Muscle of leg (tissue), 3 donors: ENCODE measurements at regions not wholly inside any gene's neighbourhood (a gene's known extent, or its start where the extent isn't known, plus 50 kb on each side); places are given as distances from the start of the nearest gene placed in this dataset.
"Not testable (repeated sequence)": the region's sequence is repeated elsewhere in the genome, so short reads cannot be mapped to it uniquely, and the experiment has no call there.

Experiments used
- DNase-seq: peaks from one replicate; pipeline ENCODE4 v3.0.0; 2013
- H3K27ac ChIP-seq: one replicate; pipeline ENCODE4 v1.5.1; 2013; ENCODE audit warnings: mild to moderate bottlenecking, low read length, control low read depth
- H3K27me3 ChIP-seq: one replicate; pipeline ENCODE4 v1.6.1; 2013; ENCODE audit warnings: low read length; ENCODE audit not compliant: control insufficient read depth, insufficient read depth
- H3K36me3 ChIP-seq: one replicate; pipeline ENCODE4 v1.6.1; 2013; ENCODE audit warnings: low read length; ENCODE audit not compliant: control insufficient read depth, insufficient read depth
- H3K4me1 ChIP-seq: one replicate; pipeline ENCODE4 v1.6.1; 2013; ENCODE audit warnings: low read length; ENCODE audit not compliant: control insufficient read depth, insufficient read depth
- H3K4me3 ChIP-seq: one replicate; pipeline ENCODE4 v1.5.1; 2013; ENCODE audit warnings: low read length, control low read depth
- H3K9me3 ChIP-seq: replicated peaks from 2 replicates; pipeline ENCODE4 v1.6.1; 2013; ENCODE audit warnings: low read depth, low read length; ENCODE audit not compliant: control insufficient read depth
- WGBS: methylation state at CpG from one replicate; pipeline ENCODE4 v1.1.5; 2013; ENCODE audit warnings: missing lambda C conversion rate; ENCODE audit not compliant: insufficient coverage; 5-methylcytosine and 5-hydroxymethylcytosine counted together

DNA sequence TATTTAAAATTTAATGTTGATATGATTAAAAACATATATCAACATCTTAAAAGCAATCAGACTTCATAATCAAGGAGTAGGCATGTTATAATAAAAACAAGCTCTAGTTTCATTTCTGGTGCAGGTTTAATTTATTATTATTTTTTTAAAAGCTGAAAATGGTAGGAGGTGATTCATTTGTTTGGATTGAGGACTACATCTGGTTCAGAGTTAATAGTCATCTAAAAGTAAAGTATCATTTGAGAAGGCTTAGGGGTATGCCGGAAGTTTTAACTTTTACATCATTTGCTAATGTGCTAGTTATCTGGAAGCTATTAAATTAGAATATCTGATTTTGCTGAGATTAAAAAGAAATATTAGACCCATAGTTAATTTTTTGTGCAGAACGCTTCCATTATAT is 169.5 kb upstream of the LAMA2 start:
- DNase-seq: no peak
- no CpG with 5 or more reads among the region's 2 CpGs for WGBS
- no peaks in the 10 kb centered on the region for H3K36me3 ChIP-seq

DNA sequence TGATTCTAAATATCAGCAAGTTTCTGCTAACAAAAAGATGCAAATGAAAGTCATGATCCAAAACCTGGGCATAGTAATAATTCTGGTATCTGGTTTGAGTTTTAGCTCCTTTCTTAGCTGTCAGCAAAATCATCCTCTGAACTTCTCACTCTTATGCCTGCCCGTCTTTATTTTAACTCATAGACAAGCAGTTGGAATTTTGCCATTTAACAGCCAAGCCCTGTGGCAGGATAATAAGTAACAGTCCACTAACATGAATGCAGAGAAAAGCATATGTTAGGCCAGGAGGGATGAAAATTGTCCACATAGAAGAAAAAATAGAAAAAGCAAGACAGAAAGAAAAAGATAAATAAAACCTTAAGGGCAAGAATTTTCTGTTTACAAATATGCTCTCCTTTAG is 170.0 kb upstream of the LAMA2 start:
- H3K4me1 ChIP-seq: no peaks in the 10 kb centered on the region
- no CpG with 5 or more reads among the region's 1 CpG for WGBS
- H3K36me3 ChIP-seq: no peaks in the 10 kb centered on the region
- H3K4me3 ChIP-seq: no peak overlapping the region
- no peak overlapping the region for H3K27ac ChIP-seq
- H3K9me3 ChIP-seq: no peaks in the 10 kb centered on the region
- H3K27me3 ChIP-seq: no peaks in the 10 kb centered on the region
- no peak for DNase-seq

More for the DNA sequence above, 169.5 kb upstream of the LAMA2 start:
- no peaks in the 10 kb centered on the region for H3K4me1 ChIP-seq
- no peaks in the 10 kb centered on the region for H3K9me3 ChIP-seq
- H3K27ac ChIP-seq: no peak overlapping the region
- no peaks in the 10 kb centered on the region for H3K27me3 ChIP-seq
- H3K4me3 ChIP-seq: no peak overlapping the region

DNA sequence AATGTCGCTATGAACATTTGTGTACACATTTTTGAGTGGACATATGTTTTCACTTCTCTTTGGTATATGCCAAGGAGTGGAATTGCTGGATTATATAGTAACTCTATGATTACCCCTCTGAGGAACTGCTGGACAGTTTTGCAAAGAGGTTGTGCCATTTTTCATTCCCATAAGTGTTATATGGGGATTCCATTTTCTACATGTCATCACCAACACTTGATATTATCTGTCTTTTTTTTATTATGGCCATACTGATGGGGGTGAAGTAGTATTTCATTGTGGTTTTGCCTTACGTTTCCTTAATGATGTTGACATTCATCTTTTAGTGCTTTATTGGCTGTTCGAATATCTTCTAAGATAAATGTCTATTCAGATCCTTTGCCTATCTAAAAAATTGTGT is 171.8 kb upstream of the LAMA2 start:
- H3K27ac ChIP-seq: no peak overlapping the region
- no peak for DNase-seq
- no peaks in the 10 kb centered on the region for H3K4me1 ChIP-seq
- no CpG with 5 or more reads among the region's 3 CpGs for WGBS
- no peaks in the 10 kb centered on the region for H3K36me3 ChIP-seq
- H3K27me3 ChIP-seq: no peaks in the 10 kb centered on the region
- H3K9me3 ChIP-seq: no peaks in the 10 kb centered on the region
- H3K4me3 ChIP-seq: no peak overlapping the region

DNA sequence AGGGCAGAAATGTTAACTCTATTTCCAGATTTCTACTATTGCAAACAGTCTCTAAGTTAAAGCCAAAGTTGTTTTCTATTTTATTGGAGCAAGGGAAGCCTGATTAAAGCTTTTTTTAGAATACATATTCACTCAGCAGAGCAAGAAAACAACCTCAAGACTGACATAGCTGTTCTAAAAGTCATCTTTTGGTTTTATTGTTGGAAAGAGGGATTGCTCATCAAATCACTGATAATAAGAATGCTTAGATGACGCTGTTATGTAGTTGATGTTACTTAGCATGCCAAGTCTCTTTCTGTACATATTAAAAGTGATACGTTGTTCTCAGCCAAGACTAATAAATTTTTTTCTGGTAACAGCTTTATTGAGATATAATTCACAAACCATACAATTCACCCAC is 172.6 kb upstream of the LAMA2 start:
- WGBS: no CpG with 5 or more reads among the region's 2 CpGs
- no peak overlapping the region for H3K4me3 ChIP-seq
- DNase-seq: no peak
- no peaks in the 10 kb centered on the region for H3K27me3 ChIP-seq
- no peaks in the 10 kb centered on the region for H3K4me1 ChIP-seq
- H3K9me3 ChIP-seq: no peaks in the 10 kb centered on the region
- H3K36me3 ChIP-seq: no peaks in the 10 kb centered on the region
- H3K27ac ChIP-seq: no peak overlapping the region

DNA sequence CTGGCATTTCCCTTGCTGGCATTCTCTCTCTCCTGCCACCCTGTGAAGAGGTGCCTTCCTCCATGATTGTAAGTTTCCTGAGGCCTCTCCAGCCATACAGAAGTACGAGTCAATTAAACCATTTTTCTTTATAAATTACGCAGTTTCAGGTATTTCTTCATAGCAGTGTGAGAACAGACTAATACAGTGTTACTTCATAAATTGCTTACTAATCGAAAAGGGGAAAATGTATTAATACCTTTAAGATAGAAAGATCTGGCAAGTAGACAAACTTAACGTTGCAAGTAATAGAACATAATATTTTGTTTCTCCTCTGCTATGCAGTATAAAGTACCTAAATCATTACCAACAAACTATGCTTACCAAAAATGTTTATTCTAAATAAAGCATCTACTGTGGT is 178.3 kb upstream of the LAMA2 start:
- Histone ChIP-seq H3K4me3 (no peak overlapping the region), H3K4me1 (no peaks in the 10 kb centered on the region), H3K27me3 (no peaks in the 10 kb centered on the region), H3K9me3 (no peaks in the 10 kb centered on the region), H3K36me3 (no peaks in the 10 kb centered on the region), H3K27ac (no peak overlapping the region)
- no CpG with 5 or more reads among the region's 4 CpGs for WGBS
- DNase-seq: no peak

DNA sequence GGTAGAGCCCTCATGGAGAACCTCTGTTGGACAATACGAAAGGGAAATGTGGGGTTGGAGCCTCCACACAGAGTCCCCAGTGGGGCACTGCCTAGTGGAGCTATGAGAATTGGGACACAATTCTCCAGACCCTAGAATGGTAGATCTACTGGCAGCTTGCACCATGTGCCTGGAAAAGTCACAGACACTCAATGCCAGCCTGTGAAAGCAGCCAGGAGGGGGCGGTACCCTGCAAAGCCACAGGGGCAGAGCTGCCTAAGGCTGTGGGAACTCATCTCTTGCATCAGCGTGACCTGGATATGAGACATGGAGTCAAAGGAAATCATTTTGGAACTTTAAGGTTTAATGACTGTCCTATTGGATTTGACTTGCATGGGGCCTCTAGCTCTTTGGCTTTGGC is 179.1 kb upstream of the LAMA2 start:
- WGBS: 83% methylated on average over 2 of the region's 3 CpGs
- not testable (repeated sequence) for H3K27me3 ChIP-seq, H3K36me3 ChIP-seq

DNA sequence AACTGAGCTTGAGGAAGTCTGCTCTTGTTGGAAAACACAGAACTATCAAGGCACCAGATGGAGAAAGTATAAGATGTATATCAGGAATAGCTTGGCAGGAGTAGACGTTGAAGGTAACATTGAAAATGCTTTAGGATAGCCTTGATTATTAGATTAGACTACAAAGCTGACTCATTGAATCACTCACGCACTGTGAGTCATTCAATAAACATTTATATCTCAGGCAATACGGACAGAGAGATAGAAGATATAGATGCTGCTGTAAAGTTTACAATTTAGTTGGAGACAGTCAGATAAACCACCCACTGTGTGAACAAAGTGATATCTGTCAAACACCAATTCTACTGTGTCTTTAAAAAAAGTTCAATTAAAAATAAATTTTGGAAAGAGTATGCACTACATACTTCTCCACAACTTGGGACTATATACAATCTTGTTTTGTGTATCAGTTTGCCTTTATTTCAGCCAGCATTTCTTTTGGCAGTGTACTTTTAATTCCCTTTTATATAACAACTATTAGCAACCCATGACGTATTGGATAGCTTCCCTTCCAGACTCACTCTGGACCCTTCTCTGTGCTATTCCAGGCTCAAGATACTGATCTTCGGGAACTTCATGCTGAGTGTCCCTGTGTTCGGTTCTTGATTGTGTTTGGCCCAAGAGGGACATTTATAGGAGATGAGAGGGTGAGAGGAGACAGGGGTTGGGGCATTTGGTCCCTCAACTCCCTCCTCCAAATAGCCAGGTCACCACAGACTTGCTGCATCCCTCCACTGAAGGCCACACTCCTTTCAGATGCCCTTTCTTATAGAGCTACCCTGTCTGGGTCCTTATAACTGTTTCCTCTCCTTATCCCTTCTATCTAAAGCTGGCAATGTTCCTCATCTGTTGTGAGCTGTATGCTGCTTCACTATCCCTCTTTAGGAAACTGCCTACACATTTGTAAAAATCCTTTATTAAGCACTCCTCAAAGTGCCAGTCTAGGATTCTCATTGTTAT is 176.6 kb upstream of the PTPRK start:
- WGBS: no CpG with 5 or more reads among the region's 6 CpGs
- no peak overlapping the region for H3K27ac ChIP-seq
- no peak overlapping the region for H3K4me3 ChIP-seq
- no peaks in the 10 kb centered on the region for H3K4me1 ChIP-seq
- no peaks in the 10 kb centered on the region for H3K36me3 ChIP-seq
- H3K9me3 ChIP-seq: no peaks in the 10 kb centered on the region
- no peaks in the 10 kb centered on the region for H3K27me3 ChIP-seq
- no peak for DNase-seq

More for the DNA sequence above, 179.1 kb upstream of the LAMA2 start:
- not testable (repeated sequence) for H3K9me3 ChIP-seq, H3K27ac ChIP-seq, H3K4me3 ChIP-seq, DNase-seq, H3K4me1 ChIP-seq

DNA sequence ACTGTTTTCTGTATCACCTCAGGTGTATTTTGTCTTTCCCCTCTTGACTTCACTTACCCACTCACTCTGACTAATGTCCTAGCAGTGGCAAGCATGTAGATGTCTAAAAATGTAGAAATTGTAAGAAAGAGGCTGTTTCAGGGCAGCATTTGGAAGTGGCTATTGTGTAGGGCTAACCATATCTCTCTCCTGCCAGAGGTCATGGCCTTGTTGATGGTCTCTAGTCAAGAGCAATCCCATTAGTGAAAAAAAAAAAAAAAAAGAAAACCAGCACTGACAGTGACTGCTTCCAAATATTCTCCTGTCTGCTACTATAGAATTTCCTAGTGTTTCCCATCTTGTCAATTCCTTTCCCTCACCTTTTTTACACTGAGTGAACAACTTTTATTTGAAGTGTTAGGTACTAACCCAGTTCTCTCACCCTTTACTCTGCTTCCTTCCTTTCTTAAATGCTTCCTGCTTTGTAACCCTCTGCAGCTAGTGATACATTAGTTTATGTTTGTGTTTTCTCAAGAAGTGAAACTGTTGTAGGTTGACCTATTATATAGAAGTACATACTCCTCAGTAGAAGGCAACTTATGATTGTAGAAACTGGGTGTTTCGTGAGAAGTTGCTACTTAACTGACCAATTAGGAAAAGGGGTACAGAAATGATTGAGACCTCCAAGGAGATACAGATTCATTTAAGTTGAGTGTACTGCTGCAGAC is 174.1 kb upstream of the PTPRK start:
- no peaks in the 10 kb centered on the region for H3K27me3 ChIP-seq
- no peak overlapping the region for H3K27ac ChIP-seq
- H3K9me3 ChIP-seq: no peaks in the 10 kb centered on the region
- H3K36me3 ChIP-seq: no peaks in the 10 kb centered on the region
- DNase-seq: no peak
- no peaks in the 10 kb centered on the region for H3K4me1 ChIP-seq
- H3K4me3 ChIP-seq: no peak overlapping the region
- no CpG with 5 or more reads among the region's 1 CpG for WGBS

DNA sequence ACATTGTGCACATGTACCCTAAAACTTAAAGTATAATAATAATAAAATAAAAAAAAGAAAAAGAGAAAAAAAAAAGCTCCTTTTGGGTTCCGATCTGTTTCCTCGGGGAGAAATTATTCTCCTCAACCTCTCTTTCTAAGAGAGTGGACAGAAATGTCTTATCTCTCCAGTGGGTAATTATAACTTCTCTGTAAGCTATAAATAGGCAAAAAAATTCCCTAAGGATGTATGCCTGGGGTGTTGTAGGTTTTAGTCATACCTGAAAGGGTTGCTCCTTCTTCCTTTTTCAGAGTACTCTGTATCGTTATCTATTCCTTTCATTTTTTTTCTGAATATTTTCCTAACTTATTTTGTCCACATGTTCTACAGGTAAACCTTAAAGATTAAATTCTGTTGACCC is 169.7 kb upstream of the PTPRK start:
- H3K4me3 ChIP-seq: no peak overlapping the region
- no peak overlapping the region for H3K27ac ChIP-seq
- H3K36me3 ChIP-seq: no peaks in the 10 kb centered on the region
- H3K27me3 ChIP-seq: no peaks in the 10 kb centered on the region
- H3K4me1 ChIP-seq: no peaks in the 10 kb centered on the region
- no peak for DNase-seq
- H3K9me3 ChIP-seq: no peaks in the 10 kb centered on the region
- WGBS: no CpG with 5 or more reads among the region's 3 CpGs

DNA sequence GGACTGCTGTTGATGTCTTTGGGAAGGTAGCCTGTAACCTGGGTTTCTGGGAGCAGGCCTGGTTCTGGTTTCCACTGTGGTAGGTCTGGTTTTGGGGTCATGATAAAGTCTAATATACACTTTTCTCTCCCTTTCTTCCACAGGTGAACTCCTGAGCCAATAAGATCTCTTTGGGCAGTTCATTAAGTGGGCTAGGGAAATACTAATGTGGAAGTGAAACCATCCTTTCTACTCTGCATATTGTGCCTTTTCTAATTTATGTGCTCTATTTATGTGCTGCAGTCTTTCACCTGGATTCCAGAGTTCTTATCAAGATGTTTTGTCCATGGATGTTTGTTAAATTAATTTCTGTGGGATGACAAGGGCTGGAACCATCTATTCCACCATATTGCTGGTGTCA is 165.7 kb upstream of the PTPRK start:
- DNase-seq: no peak

More for the DNA sequence above, 165.7 kb upstream of the PTPRK start:
- H3K4me1 ChIP-seq: no peaks in the 10 kb centered on the region
- no peaks in the 10 kb centered on the region for H3K27me3 ChIP-seq
- H3K36me3 ChIP-seq: no peaks in the 10 kb centered on the region
- H3K4me3 ChIP-seq: no peak overlapping the region
- no peak overlapping the region for H3K27ac ChIP-seq
- no peaks in the 10 kb centered on the region for H3K9me3 ChIP-seq
